ENCODE measurements at regions not wholly inside any gene's neighbourhood (a gene's known extent, or its start where the extent isn't known, plus 50 kb on each side); places are given as distances from the start of the nearest gene placed in this dataset.

DNA sequence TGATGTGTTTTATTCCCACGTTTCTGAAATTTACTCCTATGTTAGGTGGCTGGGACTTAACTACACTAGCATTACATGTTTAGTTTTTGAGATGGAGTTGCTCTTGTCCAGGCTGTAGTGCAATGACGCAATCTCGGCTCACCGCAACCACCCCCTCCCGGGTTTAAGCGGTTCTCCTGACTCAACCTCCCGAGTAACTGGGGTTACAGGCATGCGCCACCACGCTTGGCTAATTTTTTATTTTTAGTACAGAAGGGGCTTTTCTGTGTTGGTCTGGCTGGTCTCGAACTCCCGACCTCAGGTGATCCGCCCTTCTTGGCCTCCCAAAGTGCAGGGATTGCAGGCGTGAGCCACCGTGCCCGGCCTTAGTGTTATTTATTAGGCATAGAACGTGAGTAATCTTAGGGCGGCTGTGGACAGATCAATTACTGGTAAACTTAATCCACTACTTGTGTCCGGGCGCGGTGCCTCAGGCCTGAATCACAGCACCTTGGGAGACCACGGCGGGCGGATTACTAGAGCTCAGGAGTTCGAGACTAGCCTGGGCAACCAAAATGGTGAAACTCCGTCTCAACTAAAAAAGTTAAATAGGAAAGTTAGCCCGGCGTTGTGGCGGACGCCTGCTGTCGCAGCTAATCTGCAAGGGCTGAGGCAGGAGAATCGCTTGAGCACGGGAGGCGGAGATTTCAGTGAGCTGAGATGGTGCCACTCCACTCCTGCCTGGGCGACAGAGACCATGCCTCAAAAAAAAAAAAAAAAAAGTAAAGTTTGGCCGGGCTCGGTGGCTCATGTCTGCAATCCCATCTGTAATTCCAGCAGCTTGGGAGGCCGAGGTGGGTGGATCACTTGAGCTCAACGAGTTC is 123.7 kb upstream of the BTN3A2 start:
- Histone ChIP-seq H3K27ac (ENCODE audit: low read depth in 1 of 2, low read length in 1 of 2) (peak overlapping the region; percentile 96 to 97), H3K4me1 (ENCODE audit: control insufficient read depth in 2 of 2, insufficient read depth in 2 of 2, low read length in 2 of 2) (peaks cover 4 to 28% of the 10 kb centered on the region in 2 donors), H3K9me3 (ENCODE audit: control insufficient read depth in 2 of 2, insufficient read depth in 1 of 2, low read length in 1 of 2) (peaks cover 0 to 10% of the 10 kb centered on the region in 2 donors), H3K4me3 (ENCODE audit: low read length in 2 of 2) (peak overlapping the region; percentile 58 to 72), H3K27me3 (ENCODE audit: control insufficient read depth in 2 of 2, insufficient read depth in 1 of 2, low read length in 1 of 2) (no peaks in the 10 kb centered on the region), H3K36me3 (ENCODE audit: control insufficient read depth in 2 of 2, insufficient read depth in 2 of 2, low read length in 1 of 2) (no peaks in the 10 kb centered on the region)
- DNase-seq (ENCODE audit: low read depth in 6 of 9, low spot score in 9 of 9): peak in 1 of 9 donors; percentile 35
- WGBS: 63% methylated on average over 38 of the region's 38 CpGs

DNA sequence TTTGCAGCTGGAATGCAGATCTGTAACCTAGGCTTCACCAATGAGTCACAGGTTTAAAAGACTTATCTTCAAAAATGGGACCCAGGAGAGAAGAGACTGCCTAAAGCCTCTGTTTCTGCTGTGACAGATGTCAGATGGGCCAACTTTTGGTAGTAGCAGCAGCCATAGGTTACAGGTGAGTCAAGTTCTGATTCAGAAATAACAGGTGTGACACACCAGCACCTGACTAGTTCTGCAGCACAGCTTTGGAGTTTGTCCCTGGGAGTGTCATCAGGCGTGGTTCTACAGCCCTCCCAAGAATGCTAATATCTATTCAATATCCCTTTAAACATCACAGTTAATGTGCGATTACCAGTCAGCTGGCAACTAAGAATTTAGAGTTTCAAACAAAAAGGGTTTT is 121.9 kb upstream of the BTN3A2 start:
- H3K36me3 ChIP-seq (ENCODE audit: control insufficient read depth in 2 of 2, insufficient read depth in 2 of 2, low read length in 1 of 2): no peaks in the 10 kb centered on the region
- no peak for DNase-seq (ENCODE audit: low read depth in 6 of 9, low spot score in 9 of 9)
- H3K9me3 ChIP-seq (ENCODE audit: control insufficient read depth in 2 of 2, insufficient read depth in 1 of 2, low read length in 1 of 2): peaks cover 0 to 15% of the 10 kb centered on the region in 2 donors
- H3K4me1 ChIP-seq (ENCODE audit: control insufficient read depth in 2 of 2, insufficient read depth in 2 of 2, low read length in 2 of 2): peaks cover 4 to 28% of the 10 kb centered on the region in 2 donors
- over 99% methylated on average over 2 of the region's 2 CpGs for WGBS
- no peaks in the 10 kb centered on the region for H3K27me3 ChIP-seq (ENCODE audit: control insufficient read depth in 2 of 2, insufficient read depth in 1 of 2, low read length in 1 of 2)
- H3K27ac ChIP-seq (ENCODE audit: low read depth in 1 of 2, low read length in 1 of 2): peak overlapping the region in 1 of 2 donors; percentile 44
- no peak overlapping the region for H3K4me3 ChIP-seq (ENCODE audit: low read length in 2 of 2)

DNA sequence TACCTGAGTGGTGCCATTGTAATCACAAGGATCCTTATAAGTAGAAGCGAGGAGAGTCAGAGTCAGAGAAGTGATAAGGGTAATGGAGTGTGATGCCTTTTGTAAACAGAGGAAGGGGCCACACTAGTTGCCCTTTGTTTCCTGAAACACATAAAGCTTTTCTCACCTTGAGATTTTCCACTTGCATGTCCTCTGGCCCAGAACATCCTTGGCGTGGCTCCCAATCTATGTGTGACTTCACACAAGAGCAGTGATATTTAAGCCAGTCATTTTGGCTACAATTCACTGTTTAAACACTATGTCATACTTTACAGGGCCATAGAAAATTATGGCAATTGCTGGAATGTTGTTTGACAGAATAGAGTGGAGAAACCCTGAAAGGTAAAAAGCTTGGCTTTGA is 121.2 kb upstream of the BTN3A2 start:
- WGBS: 94% methylated on average over 2 of the region's 2 CpGs
- no peak for DNase-seq (ENCODE audit: low read depth in 6 of 9, low spot score in 9 of 9)
- H3K27ac ChIP-seq (ENCODE audit: low read depth in 1 of 2, low read length in 1 of 2): peak overlapping the region in 1 of 2 donors; percentile 10
- peaks cover 4 to 30% of the 10 kb centered on the region in 2 donors for H3K4me1 ChIP-seq (ENCODE audit: control insufficient read depth in 2 of 2, insufficient read depth in 2 of 2, low read length in 2 of 2)
- H3K4me3 ChIP-seq (ENCODE audit: low read length in 2 of 2): no peak overlapping the region
- H3K27me3 ChIP-seq (ENCODE audit: control insufficient read depth in 2 of 2, insufficient read depth in 1 of 2, low read length in 1 of 2): no peaks in the 10 kb centered on the region
- peaks cover 0 to 15% of the 10 kb centered on the region in 2 donors for H3K9me3 ChIP-seq (ENCODE audit: control insufficient read depth in 2 of 2, insufficient read depth in 1 of 2, low read length in 1 of 2)
- no peaks in the 10 kb centered on the region for H3K36me3 ChIP-seq (ENCODE audit: control insufficient read depth in 2 of 2, insufficient read depth in 2 of 2, low read length in 1 of 2)

DNA sequence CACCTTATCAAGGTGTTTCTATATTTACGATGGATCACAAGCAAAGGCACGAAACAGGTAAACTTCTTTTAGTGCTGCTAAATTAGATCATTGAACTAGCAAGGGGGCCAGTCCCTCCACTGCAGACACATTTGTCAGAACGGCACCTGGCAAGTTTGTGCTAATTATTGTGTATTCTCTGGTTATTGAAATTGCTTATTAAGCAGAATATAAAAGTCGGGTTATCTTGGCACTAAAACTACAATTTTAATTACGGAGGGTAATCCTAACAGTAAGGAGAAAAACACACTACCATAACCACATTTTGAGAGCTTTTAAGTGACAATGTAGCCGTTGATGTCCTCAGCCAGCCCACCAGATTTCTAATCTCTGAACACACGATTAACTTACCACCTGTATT is 118.9 kb upstream of the BTN3A2 start:
- Histone ChIP-seq H3K27me3 (ENCODE audit: control insufficient read depth in 2 of 2, insufficient read depth in 1 of 2, low read length in 1 of 2) (no peaks in the 10 kb centered on the region), H3K36me3 (ENCODE audit: control insufficient read depth in 2 of 2, insufficient read depth in 2 of 2, low read length in 1 of 2) (no peaks in the 10 kb centered on the region), H3K4me3 (ENCODE audit: low read length in 2 of 2) (no peak overlapping the region), H3K4me1 (ENCODE audit: control insufficient read depth in 2 of 2, insufficient read depth in 2 of 2, low read length in 2 of 2) (peaks cover 9 to 28% of the 10 kb centered on the region in 2 donors), H3K9me3 (ENCODE audit: control insufficient read depth in 2 of 2, insufficient read depth in 1 of 2, low read length in 1 of 2) (peaks cover 0 to 10% of the 10 kb centered on the region in 2 donors), H3K27ac (ENCODE audit: low read depth in 1 of 2, low read length in 1 of 2) (no peak overlapping the region)
- whole genome bisulfite sequencing: 92% methylated on average over 7 of the region's 7 CpGs
- no peak for DNase-seq (ENCODE audit: low read depth in 6 of 9, low spot score in 9 of 9)

DNA sequence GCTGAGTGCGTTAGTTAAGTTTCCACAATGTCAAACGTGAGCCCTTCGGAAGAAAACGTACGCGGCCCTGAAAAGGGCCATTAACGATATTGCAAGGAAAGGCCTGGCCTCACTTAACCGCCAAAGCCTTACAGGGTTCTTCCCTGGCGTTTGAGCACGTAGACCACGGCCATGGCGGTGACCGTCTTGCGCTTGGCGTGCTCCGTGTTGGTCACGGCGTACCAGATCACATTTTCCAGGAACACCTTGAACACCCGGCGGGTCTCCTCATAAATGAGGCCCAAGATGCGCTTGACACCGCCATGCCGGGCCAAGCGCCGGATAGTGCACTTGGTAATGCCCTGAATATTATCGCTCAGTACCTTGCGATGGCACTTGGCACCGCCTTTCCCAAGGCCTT is 118.4 kb upstream of the BTN3A2 start:
- Histone ChIP-seq H3K4me3 (ENCODE audit: low read length in 2 of 2) (no peak overlapping the region), H3K27ac (ENCODE audit: low read depth in 1 of 2, low read length in 1 of 2) (no peak overlapping the region), H3K9me3 (ENCODE audit: control insufficient read depth in 2 of 2, insufficient read depth in 1 of 2, low read length in 1 of 2) (peaks cover 0 to 5% of the 10 kb centered on the region in 2 donors), H3K36me3 (ENCODE audit: control insufficient read depth in 2 of 2, insufficient read depth in 2 of 2, low read length in 1 of 2) (no peaks in the 10 kb centered on the region), H3K27me3 (ENCODE audit: control insufficient read depth in 2 of 2, insufficient read depth in 1 of 2, low read length in 1 of 2) (no peaks in the 10 kb centered on the region), H3K4me1 (ENCODE audit: control insufficient read depth in 2 of 2, insufficient read depth in 2 of 2, low read length in 2 of 2) (peaks cover 5 to 23% of the 10 kb centered on the region in 2 donors)
- no peak for DNase-seq (ENCODE audit: low read depth in 6 of 9, low spot score in 9 of 9)
- WGBS: 98% methylated on average over 28 of the region's 28 CpGs

DNA sequence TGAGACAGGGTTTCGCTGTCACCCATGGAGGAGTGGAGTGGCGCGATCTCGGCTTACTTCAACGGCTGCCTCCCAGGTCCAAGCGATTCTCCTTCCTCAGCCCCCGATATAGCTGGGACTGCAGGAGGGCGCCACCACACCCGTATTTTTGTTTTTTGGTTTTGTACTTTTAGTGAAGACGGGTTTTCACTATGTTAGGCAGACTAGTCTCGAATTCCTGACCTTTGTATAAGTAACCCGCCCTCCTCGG is 115.4 kb upstream of the BTN3A2 start:
- Histone ChIP-seq H3K27me3 (ENCODE audit: control insufficient read depth in 2 of 2, insufficient read depth in 1 of 2, low read length in 1 of 2) (no peaks in the 10 kb centered on the region), H3K4me1 (ENCODE audit: control insufficient read depth in 2 of 2, insufficient read depth in 2 of 2, low read length in 2 of 2) (peaks cover 7 to 20% of the 10 kb centered on the region in 2 donors), H3K27ac (ENCODE audit: low read depth in 1 of 2, low read length in 1 of 2) (peak overlapping the region; percentile 99), H3K4me3 (ENCODE audit: low read length in 2 of 2) (peak overlapping the region; percentile 69 to 82), H3K36me3 (ENCODE audit: control insufficient read depth in 2 of 2, insufficient read depth in 2 of 2, low read length in 1 of 2) (no peaks in the 10 kb centered on the region), H3K9me3 (ENCODE audit: control insufficient read depth in 2 of 2, insufficient read depth in 1 of 2, low read length in 1 of 2) (peaks cover 0 to 5% of the 10 kb centered on the region in 2 donors)
- peak in 1 of 9 donors; percentile 71 for DNase-seq (ENCODE audit: low read depth in 6 of 9, low spot score in 9 of 9)
- WGBS: under 1% methylated on average over 13 of the region's 13 CpGs

DNA sequence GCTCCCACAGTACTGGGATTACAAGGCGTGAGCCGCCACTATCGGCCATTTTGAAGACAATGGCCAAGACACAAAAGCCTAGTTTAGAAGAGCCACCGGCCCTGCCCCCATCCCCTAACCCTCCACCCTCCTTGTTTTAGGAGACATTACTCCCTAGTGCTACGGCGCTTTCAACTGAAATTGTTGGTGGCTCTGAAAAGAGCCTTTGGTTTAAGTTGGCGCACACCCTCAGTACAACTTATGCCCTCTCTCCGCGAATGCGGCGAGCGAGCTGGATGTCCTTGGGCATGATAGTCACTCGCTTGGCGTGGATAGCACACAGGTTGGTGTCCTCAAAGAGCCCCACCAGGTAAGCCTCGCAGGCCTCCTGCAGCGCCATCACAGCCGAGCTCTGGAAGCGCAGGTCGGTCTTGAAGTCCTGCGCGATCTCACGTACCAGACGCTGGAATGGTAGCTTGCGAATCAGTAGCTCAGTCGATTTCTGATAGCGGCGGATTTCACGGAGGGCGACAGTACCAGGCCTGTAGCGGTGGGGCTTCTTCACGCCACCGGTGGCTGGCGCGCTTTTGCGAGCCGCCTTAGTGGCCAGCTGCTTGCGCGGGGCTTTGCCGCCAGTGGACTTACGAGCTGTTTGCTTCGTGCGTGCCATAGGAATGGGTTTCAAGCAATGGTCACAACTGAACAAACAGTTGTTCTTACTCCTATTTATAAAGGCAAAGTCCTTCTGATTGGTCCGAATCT is 114.9 kb upstream of the BTN3A2 start:
- DNase-seq (ENCODE audit: low read depth in 6 of 9, low spot score in 9 of 9): peak in 8 of 9 donors; percentile 73 to 94 (median 82)
- WGBS: under 1% methylated on average over 43 of the region's 43 CpGs
- peak overlapping the region; percentile 69 to 82 for H3K4me3 ChIP-seq (ENCODE audit: low read length in 2 of 2)
- peaks cover 0 to 1% of the 10 kb centered on the region in 2 donors for H3K36me3 ChIP-seq (ENCODE audit: control insufficient read depth in 2 of 2, insufficient read depth in 2 of 2, low read length in 1 of 2)
- H3K4me1 ChIP-seq (ENCODE audit: control insufficient read depth in 2 of 2, insufficient read depth in 2 of 2, low read length in 2 of 2): peaks cover 10 to 25% of the 10 kb centered on the region in 2 donors
- H3K27ac ChIP-seq (ENCODE audit: low read depth in 1 of 2, low read length in 1 of 2): peak overlapping the region; percentile 99
- H3K27me3 ChIP-seq (ENCODE audit: control insufficient read depth in 2 of 2, insufficient read depth in 1 of 2, low read length in 1 of 2): no peaks in the 10 kb centered on the region
- H3K9me3 ChIP-seq (ENCODE audit: control insufficient read depth in 2 of 2, insufficient read depth in 1 of 2, low read length in 1 of 2): peaks cover 0 to 5% of the 10 kb centered on the region in 2 donors

DNA sequence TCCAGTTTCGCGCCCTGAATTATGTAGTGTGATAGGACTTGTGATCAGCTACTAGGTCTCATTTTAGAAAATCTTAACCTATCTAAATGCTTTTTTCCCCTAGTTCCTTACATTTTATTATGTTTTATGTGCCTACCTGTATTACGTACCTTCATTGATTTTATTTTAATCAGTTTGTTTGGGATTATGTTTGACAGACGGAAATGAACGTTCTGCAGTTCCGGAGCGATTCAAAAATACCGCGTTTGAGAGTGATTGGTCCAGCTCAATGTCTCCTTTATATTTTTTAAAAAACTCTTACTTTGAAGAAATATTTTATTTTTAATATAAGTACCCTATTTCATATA is 114.3 kb upstream of the BTN3A2 start:
- peak in 8 of 9 donors; percentile 51 to 88 (median 75) for DNase-seq (ENCODE audit: low read depth in 6 of 9, low spot score in 9 of 9)
- peak overlapping the region; percentile 69 to 82 for H3K4me3 ChIP-seq (ENCODE audit: low read length in 2 of 2)
- peaks cover 0 to 5% of the 10 kb centered on the region in 2 donors for H3K9me3 ChIP-seq (ENCODE audit: control insufficient read depth in 2 of 2, insufficient read depth in 1 of 2, low read length in 1 of 2)
- under 1% methylated on average over 9 of the region's 9 CpGs for WGBS
- H3K4me1 ChIP-seq (ENCODE audit: control insufficient read depth in 2 of 2, insufficient read depth in 2 of 2, low read length in 2 of 2): peaks cover 10 to 29% of the 10 kb centered on the region in 2 donors
- peak overlapping the region in 1 of 2 donors; percentile 99 for H3K27ac ChIP-seq (ENCODE audit: low read depth in 1 of 2, low read length in 1 of 2)
- H3K36me3 ChIP-seq (ENCODE audit: control insufficient read depth in 2 of 2, insufficient read depth in 2 of 2, low read length in 1 of 2): peaks cover 0 to 3% of the 10 kb centered on the region in 2 donors
- no peaks in the 10 kb centered on the region for H3K27me3 ChIP-seq (ENCODE audit: control insufficient read depth in 2 of 2, insufficient read depth in 1 of 2, low read length in 1 of 2)
